ENCODE measurements at regions not wholly inside any gene's neighbourhood (a gene's known extent, or its start where the extent isn't known, plus 50 kb on each side); places are given as distances from the start of the nearest gene placed in this dataset.

- no peak overlapping the region for H3K4me3 ChIP-seq (ENCODE audit: low read depth, low read length)
- H3K27me3 ChIP-seq (ENCODE audit: control insufficient read depth, insufficient read depth, low read length): no peaks in the 10 kb centered on the region
- H3K36me3 ChIP-seq (ENCODE audit: control insufficient read depth, insufficient read depth, low read length): no peaks in the 10 kb centered on the region
- no peak for DNase-seq (ENCODE audit: low read depth)
- no peak for TF ChIP-seq CTCF (IDR thresholded peaks at IDR 0.05; ENCODE audit: insufficient read depth, low read length, poor library complexity, severe bottlenecking)
Observed at GRCh38 chr12:126551869-126552268, 1486.6 kb downstream of the AACS start.

GRCh38 chr12:126554625-126555024, 1489.4 kb downstream of the AACS start:
- Histone ChIP-seq H3K36me3 (ENCODE audit: control insufficient read depth, insufficient read depth, low read length) (no peaks in the 10 kb centered on the region), H3K27me3 (ENCODE audit: control insufficient read depth, insufficient read depth, low read length) (no peaks in the 10 kb centered on the region), H3K4me3 (ENCODE audit: low read depth, low read length) (no peak overlapping the region)
- no peak for DNase-seq (ENCODE audit: low read depth)
- no peak for TF ChIP-seq CTCF (IDR thresholded peaks at IDR 0.05; ENCODE audit: insufficient read depth, low read length, poor library complexity, severe bottlenecking)

- Histone ChIP-seq H3K36me3 (ENCODE audit: control insufficient read depth, insufficient read depth, low read length) (no peaks in the 10 kb centered on the region), H3K27me3 (ENCODE audit: control insufficient read depth, insufficient read depth, low read length) (no peaks in the 10 kb centered on the region), H3K4me3 (ENCODE audit: low read depth, low read length) (no peak overlapping the region)
- no peak for DNase-seq (ENCODE audit: low read depth)
- TF ChIP-seq CTCF (IDR thresholded peaks at IDR 0.05; ENCODE audit: insufficient read depth, low read length, poor library complexity, severe bottlenecking): no peak
Observed at GRCh38 chr12:126557659-126558058, 1492.4 kb downstream of the AACS start.

GRCh38 chr12:126558219-126558618, 1493.0 kb downstream of the AACS start:
- no peak for DNase-seq (ENCODE audit: low read depth)
- H3K36me3 ChIP-seq (ENCODE audit: control insufficient read depth, insufficient read depth, low read length): no peaks in the 10 kb centered on the region
- TF ChIP-seq CTCF (IDR thresholded peaks at IDR 0.05; ENCODE audit: insufficient read depth, low read length, poor library complexity, severe bottlenecking): no peak
- no peak overlapping the region for H3K4me3 ChIP-seq (ENCODE audit: low read depth, low read length)
- H3K27me3 ChIP-seq (ENCODE audit: control insufficient read depth, insufficient read depth, low read length): no peaks in the 10 kb centered on the region

GRCh38 chr12:126558810-126559209, 1493.6 kb downstream of the AACS start:
- Histone ChIP-seq H3K27me3 (ENCODE audit: control insufficient read depth, insufficient read depth, low read length) (no peaks in the 10 kb centered on the region), H3K36me3 (ENCODE audit: control insufficient read depth, insufficient read depth, low read length) (no peaks in the 10 kb centered on the region), H3K4me3 (ENCODE audit: low read depth, low read length) (no peak overlapping the region)
- no peak for DNase-seq (ENCODE audit: low read depth)
- no peak for TF ChIP-seq CTCF (IDR thresholded peaks at IDR 0.05; ENCODE audit: insufficient read depth, low read length, poor library complexity, severe bottlenecking)

GRCh38 chr12:126567016-126567415, 1501.8 kb downstream of the AACS start:
- H3K27me3 ChIP-seq (ENCODE audit: control insufficient read depth, insufficient read depth, low read length): no peaks in the 10 kb centered on the region
- DNase-seq (ENCODE audit: low read depth): no peak
- no peaks in the 10 kb centered on the region for H3K36me3 ChIP-seq (ENCODE audit: control insufficient read depth, insufficient read depth, low read length)
- no peak for TF ChIP-seq CTCF (IDR thresholded peaks at IDR 0.05; ENCODE audit: insufficient read depth, low read length, poor library complexity, severe bottlenecking)
- H3K4me3 ChIP-seq (ENCODE audit: low read depth, low read length): no peak overlapping the region
